ENCODE measurements at regions not wholly inside any gene's neighbourhood (a gene's known extent, or its start where the extent isn't known, plus 50 kb on each side); places are given as distances from the start of the nearest gene placed in this dataset.
"Not testable (repeated sequence)": the region's sequence is repeated elsewhere in the genome, so short reads cannot be mapped to it uniquely, and the experiment has no call there.

DNA sequence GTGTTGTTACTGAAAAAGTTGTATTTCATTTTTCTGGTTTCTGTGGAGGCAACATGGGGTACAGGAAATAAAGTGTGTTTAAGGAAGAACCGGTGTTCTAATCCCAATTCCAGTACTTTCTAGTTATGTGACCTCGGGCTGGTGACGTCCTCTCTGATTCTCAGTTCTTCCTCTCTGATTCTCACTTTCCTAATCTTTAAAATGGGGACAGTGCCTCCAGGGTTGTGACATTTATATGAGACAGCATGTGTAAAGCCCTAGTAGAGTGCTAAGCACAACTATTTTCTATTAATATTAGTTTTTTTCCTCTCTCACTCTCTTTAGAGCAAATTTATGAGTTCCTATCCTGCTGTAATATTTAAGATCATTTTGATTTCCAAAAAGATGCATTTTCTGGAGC lies 50.9 kb upstream of the PTPDC1 start:
- DNase-seq (ENCODE audit: low spot score): no peak

DNA sequence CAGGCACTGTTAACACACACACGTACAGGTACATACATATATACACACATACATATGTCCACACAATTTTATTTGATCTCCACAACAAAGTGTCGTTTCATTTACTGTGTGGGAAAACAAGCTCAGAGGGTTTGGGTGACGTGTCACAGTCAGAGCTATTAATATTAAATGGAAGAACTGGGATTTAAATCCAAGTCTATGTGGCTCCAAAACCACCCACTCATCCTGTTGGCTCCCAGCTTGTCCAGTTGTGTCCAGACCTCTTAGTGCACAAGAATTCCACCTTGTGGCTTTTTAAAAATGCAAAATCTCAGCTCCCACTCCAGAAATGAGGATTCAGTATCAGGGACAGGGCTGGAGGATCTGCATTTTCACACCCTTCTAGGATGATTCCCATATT lies 52.3 kb upstream of the PTPDC1 start:
- no peak for DNase-seq (ENCODE audit: low spot score)

DNA sequence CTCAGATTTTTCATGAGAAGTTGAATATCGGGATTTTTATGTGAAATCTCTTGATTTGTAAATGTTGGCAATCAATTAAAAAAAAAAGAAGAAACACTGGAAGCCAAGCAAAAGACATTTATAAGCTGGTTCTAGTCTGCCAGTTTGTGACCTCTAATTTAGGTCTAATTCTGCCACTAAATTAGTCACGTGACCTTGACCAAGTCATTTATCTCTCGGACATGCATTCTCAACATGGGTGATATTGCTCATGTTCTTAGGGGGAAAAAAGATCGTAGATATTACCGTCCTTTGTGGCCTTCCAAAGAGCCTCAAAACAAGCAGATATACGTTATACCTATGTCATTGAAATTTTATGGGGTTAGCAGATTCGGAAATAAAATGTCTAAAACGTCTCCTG lies 52.9 kb upstream of the PTPDC1 start:
- DNase-seq (ENCODE audit: low spot score): no peak

DNA sequence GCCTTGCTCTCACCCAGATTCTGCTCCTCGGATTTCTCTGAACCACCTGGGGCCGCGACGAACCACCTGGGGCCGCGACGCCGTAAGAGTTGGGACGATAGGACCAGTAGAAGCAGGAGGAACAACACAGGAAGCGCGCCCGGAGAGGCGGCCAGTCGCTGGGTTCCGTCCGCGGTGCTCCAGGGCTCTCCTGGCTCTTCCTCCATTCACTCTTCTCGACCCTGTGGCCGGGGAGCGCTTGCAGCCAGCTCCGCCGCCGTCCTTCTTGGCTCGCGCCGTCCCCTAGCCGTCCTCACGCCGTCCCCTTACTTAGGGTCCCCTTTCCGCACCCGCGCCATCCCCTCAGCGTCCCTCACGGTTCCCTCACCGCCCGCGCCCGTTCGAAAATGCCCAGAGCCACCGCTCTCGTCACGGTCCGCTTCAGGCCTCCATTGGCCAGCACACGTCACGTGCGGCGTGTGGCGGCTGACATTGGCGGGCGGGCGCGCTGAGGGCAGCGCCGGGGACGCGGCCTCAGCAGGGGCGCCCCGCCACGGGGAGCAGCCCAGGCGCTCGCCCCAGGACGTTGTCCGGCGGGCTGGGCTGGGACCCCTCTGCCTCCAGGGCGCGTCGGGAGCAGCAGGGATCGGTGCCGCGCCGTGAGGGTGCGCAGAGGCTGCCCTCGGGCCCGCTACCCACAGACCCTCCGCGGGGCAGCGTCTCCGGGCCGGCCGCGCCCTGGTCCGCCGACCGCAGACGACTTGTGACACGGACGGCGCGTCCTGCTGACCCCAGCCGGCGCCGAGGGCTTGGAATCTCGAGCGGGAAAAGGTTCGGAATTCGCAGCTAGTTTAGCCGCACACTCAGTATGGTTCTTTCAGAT lies 53.7 kb upstream of the PTPDC1 start:
- peak; percentile 94 for DNase-seq (ENCODE audit: low spot score)

DNA sequence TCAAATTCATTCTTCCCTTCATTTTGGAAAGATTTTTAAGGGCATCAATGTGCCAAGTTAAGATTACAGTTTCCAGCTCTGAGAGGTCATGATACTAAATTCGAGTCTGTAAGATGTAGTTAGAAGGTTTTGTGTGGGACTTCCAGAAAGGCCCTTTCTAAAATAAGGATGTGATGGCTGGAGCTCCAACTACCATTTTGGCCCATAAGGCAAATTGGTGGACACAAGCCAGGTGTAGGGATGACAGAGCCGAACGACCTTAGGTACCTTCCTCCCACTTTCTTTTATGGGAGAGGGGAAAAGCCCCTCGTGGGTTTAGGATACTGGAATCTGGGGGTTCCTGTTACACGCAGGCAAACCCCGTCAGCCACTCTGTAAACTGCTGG lies 54.3 kb upstream of the PTPDC1 start:
- DNase-seq (ENCODE audit: low spot score): no peak

DNA sequence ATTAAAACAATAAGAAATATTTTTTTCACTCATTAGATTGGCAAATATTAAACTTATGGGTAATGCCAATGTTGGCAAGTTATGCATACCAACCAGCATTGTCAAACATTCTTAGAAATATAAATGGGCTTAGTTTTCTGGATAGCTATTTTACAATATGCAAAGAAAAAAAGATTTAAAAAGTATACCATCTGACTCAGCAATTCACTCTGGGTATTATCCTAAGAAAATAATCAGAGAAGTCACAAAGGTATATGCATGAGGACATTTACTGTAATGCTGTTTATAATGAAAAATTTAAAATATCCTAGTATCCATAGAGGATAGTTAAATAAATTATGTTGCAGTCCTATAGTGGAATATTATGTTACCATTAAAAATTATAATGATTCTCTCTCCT lies 57.4 kb upstream of the PTPDC1 start:
- DNase-seq (ENCODE audit: low spot score): no peak

DNA sequence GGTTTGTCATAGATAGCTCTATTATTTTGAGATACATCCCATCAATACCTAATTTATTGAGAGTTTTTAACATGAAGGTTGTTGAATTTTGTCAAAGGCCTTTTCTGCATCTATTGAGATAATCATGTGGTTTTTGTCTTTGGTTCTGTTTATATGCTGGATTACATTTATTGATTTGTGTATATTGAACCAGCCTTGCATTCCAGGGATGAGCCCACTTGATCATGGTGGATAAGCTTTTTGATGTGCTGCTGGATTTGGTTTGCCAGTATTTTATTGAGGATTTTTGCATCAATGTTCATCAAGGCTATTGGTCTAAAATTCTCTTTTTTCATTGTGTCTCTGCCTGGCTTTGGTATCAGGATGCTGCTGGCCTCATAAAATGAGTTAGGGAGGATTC lies 61.8 kb upstream of the PTPDC1 start:
- not testable (repeated sequence) for DNase-seq (ENCODE audit: low spot score)

DNA sequence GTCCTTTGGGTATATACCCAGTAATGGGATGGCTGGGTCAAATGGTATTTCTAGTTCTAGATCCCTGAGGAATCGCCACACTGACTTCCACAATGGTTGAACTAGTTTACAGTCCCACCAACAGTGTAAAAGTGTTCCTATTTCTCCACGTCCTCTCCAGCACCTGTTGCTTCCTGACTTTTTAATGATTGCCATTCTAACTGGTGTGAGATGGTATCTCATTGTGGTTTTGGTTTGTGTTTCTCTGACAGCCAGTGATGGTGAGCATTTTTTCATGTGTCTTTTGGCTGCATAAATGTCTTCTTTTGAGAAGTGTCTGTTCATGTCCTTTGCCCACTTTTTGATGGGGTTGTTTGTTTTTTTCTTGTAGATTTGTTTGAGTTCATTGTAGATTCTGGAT lies 63.4 kb upstream of the PTPDC1 start:
- not testable (repeated sequence) for DNase-seq (ENCODE audit: low spot score)

DNA sequence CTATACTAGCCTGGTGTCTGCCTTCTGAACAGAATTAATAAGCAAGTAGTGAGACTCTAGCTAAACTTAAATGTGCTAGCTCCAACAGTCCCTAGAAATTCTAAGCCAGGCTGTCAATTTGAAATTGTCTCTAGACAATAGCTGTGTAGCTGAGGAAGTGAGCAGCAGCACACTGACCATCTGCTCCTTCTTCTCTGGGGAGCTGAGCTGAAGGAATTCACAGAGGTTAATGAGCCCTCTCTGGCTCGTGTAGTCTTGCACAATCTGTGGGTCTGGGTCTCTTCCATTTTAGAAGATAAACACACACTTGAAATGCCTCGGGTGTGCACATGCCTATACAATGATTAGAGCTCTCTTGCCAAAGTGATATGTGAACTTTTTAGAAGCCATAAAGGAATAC lies 63.5 kb upstream of the BARX1 start:
- DNase-seq (ENCODE audit: low spot score): peak; percentile 43

DNA sequence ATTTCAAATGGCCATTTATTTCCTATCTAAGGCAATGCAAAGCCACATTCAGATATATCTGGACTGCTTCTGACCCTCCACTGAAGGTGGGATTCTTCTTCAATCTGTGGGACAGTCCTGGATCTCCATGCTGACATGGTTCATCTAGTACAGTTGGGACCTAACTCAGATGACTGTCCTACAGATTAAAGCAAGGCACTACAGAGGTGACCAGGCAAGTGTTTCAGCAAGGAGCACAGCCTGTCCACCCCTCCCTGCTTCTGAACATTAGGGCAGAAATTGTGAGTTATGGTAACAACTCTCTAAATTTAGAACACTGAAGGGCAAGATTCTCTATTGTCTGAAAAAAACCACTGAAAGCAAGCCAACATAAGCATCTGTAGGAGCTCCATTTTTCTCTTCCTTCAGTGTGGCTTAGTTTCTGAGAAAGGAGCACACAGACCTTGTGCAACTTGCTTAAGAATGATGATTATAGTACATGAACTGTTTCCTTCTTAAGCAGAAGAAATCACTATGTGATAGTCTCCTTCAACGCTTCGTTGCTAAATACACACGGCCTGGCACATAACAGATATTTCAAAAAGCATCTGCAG lies 62.9 kb upstream of the BARX1 start:
- DNase-seq (ENCODE audit: low spot score): no peak

DNA sequence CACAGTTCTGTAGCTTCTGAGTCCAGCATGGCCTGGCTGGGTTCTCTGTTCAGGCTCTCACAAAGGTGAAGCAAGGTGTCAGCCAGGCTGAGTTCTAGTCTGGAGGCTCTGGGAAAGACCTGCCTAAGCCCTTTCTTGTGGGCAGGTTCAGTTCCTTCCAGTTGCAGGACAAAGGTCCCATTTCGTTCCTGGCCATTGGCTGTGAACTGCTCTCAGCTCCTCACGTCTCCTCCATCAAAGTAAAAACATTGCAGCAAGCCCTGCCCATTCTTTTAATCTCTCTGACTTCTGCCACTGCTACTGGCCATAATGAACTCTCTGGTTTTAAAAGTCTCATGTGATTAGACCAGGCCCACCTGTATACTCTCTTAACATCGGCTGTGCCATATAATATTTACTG lies 61.6 kb upstream of the BARX1 start:
- DNase-seq (ENCODE audit: low spot score): no peak

DNA sequence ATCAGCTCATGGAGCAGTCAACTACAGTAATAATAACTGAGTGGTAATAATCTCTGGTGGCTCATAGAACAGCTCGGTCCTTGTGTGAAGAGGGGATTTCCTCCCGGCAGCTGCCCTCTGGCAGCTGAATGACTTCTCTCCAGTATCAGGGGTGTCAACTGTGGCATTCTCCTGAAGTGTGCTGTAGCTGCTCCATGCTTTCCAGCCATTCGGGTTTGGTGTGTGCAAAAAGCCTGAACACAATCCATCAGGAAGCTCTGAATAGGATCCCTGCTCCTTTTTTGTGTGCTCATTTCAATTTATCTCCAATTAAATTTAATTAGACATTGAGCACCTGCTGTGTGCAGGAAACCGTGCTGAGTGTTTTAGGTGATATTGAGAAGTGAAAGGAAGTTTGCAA lies 59.8 kb upstream of the BARX1 start:
- DNase-seq (ENCODE audit: low spot score): peak; percentile 53

DNA sequence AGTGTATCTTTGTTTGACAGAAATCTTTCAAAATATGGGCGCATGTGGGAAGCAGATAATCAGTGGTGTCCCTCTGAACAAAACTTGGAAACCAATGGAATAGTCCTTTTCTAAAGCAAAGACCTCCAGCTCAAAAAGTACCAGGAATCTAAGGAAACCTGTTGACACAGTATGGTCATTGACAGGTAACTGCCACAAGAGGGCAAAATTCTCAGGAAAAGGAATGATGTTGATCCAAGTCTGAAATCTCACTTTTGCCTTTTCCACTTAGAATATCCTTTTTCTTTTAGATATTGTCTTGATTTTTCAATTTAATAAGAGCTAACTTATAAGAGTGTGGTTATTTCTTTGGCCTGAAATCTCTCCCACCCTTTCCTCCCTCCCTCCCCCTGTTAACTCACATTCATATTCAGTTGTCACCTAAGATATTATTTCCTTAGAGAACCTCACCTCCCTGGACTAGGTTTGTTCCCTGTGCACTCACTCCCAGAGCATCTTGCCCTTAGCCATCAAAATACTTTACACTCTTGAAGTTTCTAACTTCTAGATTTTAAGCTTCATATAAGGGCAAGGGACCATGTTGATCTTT lies 59.0 kb upstream of the BARX1 start:
- DNase-seq (ENCODE audit: low spot score): peak; percentile 47

DNA sequence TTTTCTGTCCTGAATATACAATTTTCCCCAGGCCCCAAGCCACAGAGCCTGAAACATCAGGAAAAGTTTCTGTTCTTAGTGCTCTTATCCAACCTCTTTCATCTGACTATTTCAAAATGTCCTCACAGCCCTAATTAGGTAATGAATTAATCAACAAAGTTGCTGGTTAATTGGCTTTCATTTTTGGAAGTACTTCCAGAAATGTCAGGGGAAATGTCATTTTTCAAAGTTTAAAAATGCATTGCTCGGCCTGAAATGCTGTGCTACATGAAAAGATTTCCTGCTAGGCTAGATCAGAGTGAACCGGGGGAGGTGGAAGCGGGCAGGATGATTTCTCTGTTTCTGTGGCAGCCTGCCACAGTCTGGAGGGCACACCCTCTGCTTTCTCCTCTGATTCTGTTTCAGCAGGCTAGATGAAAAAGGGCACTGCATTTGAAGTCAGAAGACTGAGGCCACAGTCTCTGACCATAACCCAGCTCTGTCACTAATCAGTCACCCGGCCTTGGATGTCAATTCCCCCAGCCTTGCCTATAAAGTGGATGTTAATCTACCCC lies 55.9 kb upstream of the BARX1 start:
- no peak for DNase-seq (ENCODE audit: low spot score)

DNA sequence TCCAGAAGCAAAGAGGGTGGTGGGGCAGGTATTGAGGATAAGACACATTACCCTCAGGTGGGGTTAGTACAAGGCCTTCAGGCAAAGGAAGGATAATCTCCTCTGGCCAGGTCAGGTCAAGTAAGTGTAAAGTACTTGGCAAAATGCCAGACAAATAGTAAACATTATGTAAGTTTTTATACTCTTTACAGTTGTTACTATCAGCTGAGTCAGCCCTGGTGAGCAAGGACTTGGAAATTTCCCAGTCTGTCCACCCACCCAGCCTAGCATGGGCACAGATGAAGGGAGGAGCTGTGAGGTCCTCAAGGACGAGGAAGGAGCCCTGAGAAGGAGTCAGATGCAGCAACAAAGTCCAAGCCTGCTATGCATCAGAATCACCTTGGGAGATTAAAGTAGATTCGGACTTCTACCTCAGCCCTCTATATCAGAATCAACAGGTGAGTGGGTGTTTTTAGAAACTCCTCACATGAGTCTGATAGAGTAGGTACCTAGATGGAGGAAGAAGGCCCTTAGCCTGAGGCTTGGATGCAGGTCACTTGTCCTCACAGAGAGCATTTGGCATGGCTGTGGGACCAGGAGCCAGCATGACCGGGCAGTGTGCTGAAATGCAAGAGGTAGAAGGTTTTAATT lies 50.2 kb upstream of the BARX1 start:
- no peak for DNase-seq (ENCODE audit: low spot score)

Measured in D341Med (cell line).